CD4-positive, alpha-beta T cell (primary cell): ENCODE measurements at regions not wholly inside any gene's neighbourhood (a gene's known extent, or its start where the extent isn't known, plus 50 kb on each side); places are given as distances from the start of the nearest gene placed in this dataset.

Source experiments
- ATAC-seq: fragments of 200-7000 bp; cut with Tn5 transposase; one replicate; pipeline ENCODE4 v1.10.0; 2022; ENCODE audit warnings: mild to moderate bottlenecking; ENCODE audit not compliant: poor library complexity
- CTCF ChIA-PET: fragments of 350-600 bp; sonication (Branson Sonifier 250); formaldehyde crosslinking; loops from one replicate; lab custom pipeline; 2021; ENCODE audit warnings: antibody characterized with exemption, inconsistent platforms; lab: Charles Lee
- POLR2A ChIA-PET: fragments of 350-600 bp; sonication (Branson Sonifier 250); formaldehyde crosslinking; loops from one replicate; lab custom pipeline; 2021; ENCODE audit warnings: antibody characterized with exemption, inconsistent platforms; lab: Charles Lee
- DNase-seq, 14 experiments: peaks; one replicate each; pipeline ENCODE4 v3.0.0-alpha.2; 2013 to 2020; ENCODE audit warnings: mixed read lengths in 2 of 14
- H3K27ac ChIP-seq, 2 donors: one replicate each; pipeline versions ENCODE4 v1.5.1 to v1.7.0; 2013; ENCODE audit warnings: low read length in 2 of 2, low read depth in 1 of 2, mild to moderate bottlenecking in 1 of 2
- H3K27me3 ChIP-seq, 2 experiments: 1 replicate in 1 of 2; 2 replicates in 1 of 2; pipeline versions ENCODE4 v1.6.1 to v1.7.0; 2013; ENCODE audit warnings: low read length in 2 of 2, control low read depth in 1 of 2, mild to moderate bottlenecking in 1 of 2, moderate library complexity in 1 of 2; ENCODE audit not compliant: insufficient read depth in 2 of 2, control insufficient read depth in 1 of 2
- H3K36me3 ChIP-seq: one replicate; pipeline ENCODE4 v1.6.1; 2013; ENCODE audit warnings: low read length, control low read depth; ENCODE audit not compliant: insufficient read depth
- H3K4me1 ChIP-seq: one replicate; pipeline ENCODE4 v1.6.1; 2013; ENCODE audit warnings: low read length, control low read depth; ENCODE audit not compliant: insufficient read depth
- H3K4me3 ChIP-seq: one replicate; pipeline ENCODE4 v1.5.1; 2013; ENCODE audit warnings: mild to moderate bottlenecking, low read length, moderate library complexity
- H3K9me3 ChIP-seq, 2 experiments: 1 replicate in 1 of 2; 2 replicates in 1 of 2; pipeline versions ENCODE4 v1.6.1 to v1.7.0; 2013; ENCODE audit warnings: low read length in 2 of 2, mild to moderate bottlenecking in 2 of 2, control low read depth in 1 of 2, moderate library complexity in 1 of 2; ENCODE audit not compliant: control insufficient read depth in 1 of 2, insufficient read depth in 1 of 2
- H3K27ac Mint-ChIP-seq: one replicate; pipeline ENCODE4 v1.8.0; 2020; ENCODE audit warnings: mixed read lengths
- H3K27me3 Mint-ChIP-seq: one replicate; pipeline ENCODE4 v1.8.0; 2021; ENCODE audit warnings: mixed read lengths
- H3K36me3 Mint-ChIP-seq: one replicate; pipeline ENCODE4 v1.8.0; 2021; ENCODE audit warnings: low read depth, mixed read lengths
- H3K4me1 Mint-ChIP-seq: one replicate; pipeline ENCODE4 v1.8.0; 2021; ENCODE audit warnings: low read depth, mixed read lengths
- H3K4me3 Mint-ChIP-seq: one replicate; pipeline ENCODE4 v1.8.0; 2020; ENCODE audit warnings: mild to moderate bottlenecking, mixed read lengths
- H3K9me3 Mint-ChIP-seq: one replicate; pipeline ENCODE4 v1.8.0; 2020; ENCODE audit warnings: mixed read lengths
- CTCF ChIP-seq: fragments of 200-600 bp; IDR thresholded peaks from one replicate; pipeline ENCODE4 v1.8.0; 2022; ENCODE audit warnings: antibody characterized with exemption, mild to moderate bottlenecking
- intact Hi-C, 2 experiments: fragments of 100-400 bp; cut with DNase I in 1 of 2; cut with micrococcal nuclease in 1 of 2; formaldehyde crosslinking; loops; one replicate each; pipeline versions ENCODE4 v1.15.1 to v1.9.0; 2023 to 2025; cut with DNase I, micrococcal nuclease

- peaks cover 0 to 26% of the 10 kb centered on the region in 2 experiments for H3K9me3 ChIP-seq
- Mint-ChIP-seq H3K4me3 (no peak overlapping the region), H3K9me3 (no peaks in the 10 kb centered on the region), H3K27ac (no peak overlapping the region), H3K4me1 (no peaks in the 10 kb centered on the region), H3K27me3 (peaks cover 21% of the 10 kb centered on the region), H3K36me3 (no peaks in the 10 kb centered on the region)
- no peak for TF ChIP-seq CTCF
- ChIA-PET CTCF (no interaction called here), POLR2A (no interaction called here)
- no peak overlapping the region for H3K27ac ChIP-seq
- H3K4me3 ChIP-seq, result no peak overlapping the region
- intact Hi-C loops, result no loop called here
- DNase-seq, result no peak
- ATAC-seq, result no peak
- no peaks in the 10 kb centered on the region for H3K36me3 ChIP-seq
- peaks cover 6 to 7% of the 10 kb centered on the region in 2 experiments for H3K27me3 ChIP-seq
- H3K4me1 ChIP-seq, result no peaks in the 10 kb centered on the region
Measured at GRCh38 chr16:86442703-86443102, 67.6 kb upstream of the FOXF1 start.

- CTCF ChIA-PET, result no interaction called here
Measured at GRCh38 chr16:86443508-86444147, 66.7 kb upstream of the FOXF1 start.

GRCh38 chr16:86444261-86444660 is 66.1 kb upstream of the FOXF1 start:
- DNase-seq, result no peak
- no peaks in the 10 kb centered on the region for H3K36me3 ChIP-seq
- Mint-ChIP-seq H3K9me3 (no peaks in the 10 kb centered on the region), H3K27me3 (peaks cover 21% of the 10 kb centered on the region), H3K4me1 (peaks cover 11% of the 10 kb centered on the region), H3K36me3 (no peaks in the 10 kb centered on the region), H3K27ac (no peak overlapping the region), H3K4me3 (no peak overlapping the region)
- ATAC-seq, result no peak
- no peak overlapping the region for H3K4me3 ChIP-seq
- ChIA-PET CTCF (no interaction called here), POLR2A (no interaction called here)
- H3K27ac ChIP-seq, result no peak overlapping the region
- H3K4me1 ChIP-seq, result peaks cover 4% of the 10 kb centered on the region
- TF ChIP-seq CTCF, result no peak
- H3K9me3 ChIP-seq, result peaks cover 0 to 26% of the 10 kb centered on the region in 2 experiments
- intact Hi-C loops, result no loop called here
- H3K27me3 ChIP-seq, result peaks cover 7 to 8% of the 10 kb centered on the region in 2 experiments

More at GRCh38 chr16:86443508-86444147, 66.7 kb upstream of the FOXF1 start:
- H3K9me3 Mint-ChIP-seq, result no peaks in the 10 kb centered on the region
- Histone ChIP-seq H3K4me1 (no peaks in the 10 kb centered on the region), H3K4me3 (no peak overlapping the region), H3K27me3 (peaks cover 6 to 7% of the 10 kb centered on the region in 2 experiments), H3K9me3 (peaks cover 0 to 26% of the 10 kb centered on the region in 2 experiments), H3K27ac (no peak overlapping the region), H3K36me3 (no peaks in the 10 kb centered on the region)
- H3K27ac Mint-ChIP-seq, result no peak overlapping the region
- POLR2A ChIA-PET, result no interaction called here
- H3K27me3 Mint-ChIP-seq, result peaks cover 21% of the 10 kb centered on the region
- DNase-seq (no peak), ATAC-seq (no peak)
- intact Hi-C loops, result no loop called here
- H3K36me3 Mint-ChIP-seq, result no peaks in the 10 kb centered on the region
- no peak overlapping the region for H3K4me3 Mint-ChIP-seq
- H3K4me1 Mint-ChIP-seq, result peaks cover 5% of the 10 kb centered on the region
- TF ChIP-seq CTCF, result no peak
